ENCODE measurements at regions not wholly inside any gene's neighbourhood (a gene's known extent, or its start where the extent isn't known, plus 50 kb on each side); places are given as distances from the start of the nearest gene placed in this dataset.

DNA sequence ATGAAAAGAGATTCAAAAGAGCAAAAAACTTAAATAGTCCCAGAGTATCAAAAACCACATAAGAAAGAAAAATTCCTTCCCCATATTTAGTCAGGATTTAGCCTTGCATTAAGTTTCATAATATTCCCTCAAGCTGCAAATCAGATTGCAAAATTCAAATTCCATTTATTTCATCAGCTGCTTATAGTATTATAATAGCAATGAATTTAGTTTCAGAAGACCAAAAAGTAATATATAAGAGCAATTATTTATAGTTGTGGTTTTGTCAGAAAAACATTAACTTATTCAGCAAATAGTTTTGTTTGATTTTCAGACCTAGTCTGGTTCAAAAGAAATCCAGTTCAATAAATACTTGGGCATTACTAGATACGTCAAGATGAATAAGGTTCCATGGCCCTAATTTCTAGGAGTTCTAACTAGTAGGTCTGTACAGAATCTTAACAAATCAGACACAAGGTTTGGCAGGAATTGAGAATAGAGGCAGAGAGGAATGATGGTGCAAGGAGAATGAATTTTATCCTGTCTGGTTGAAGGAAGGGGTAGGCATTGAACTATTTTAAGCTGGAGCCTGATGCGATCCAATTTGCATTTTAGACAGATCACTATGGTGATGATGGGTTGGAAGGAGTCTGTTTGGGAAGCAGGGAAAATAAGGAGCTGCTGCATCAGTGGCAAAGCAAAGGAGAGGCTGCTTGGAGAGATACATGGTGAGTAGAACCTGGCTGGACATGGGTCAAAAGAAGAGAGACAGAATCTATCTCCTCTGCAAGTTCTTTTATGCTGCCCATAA, 163.9 kb upstream of the STXBP5 start:
- no peaks in the 10 kb centered on the region for H3K36me3 ChIP-seq
- intact Hi-C loops (cut with DNase I): loop anchor here in 1 of 4 donors (10.0 kb wide), 1 partner anchor 1694 kb away; no protein-coding TSS in a partner anchor
- TF ChIP-seq, protein P1, sequence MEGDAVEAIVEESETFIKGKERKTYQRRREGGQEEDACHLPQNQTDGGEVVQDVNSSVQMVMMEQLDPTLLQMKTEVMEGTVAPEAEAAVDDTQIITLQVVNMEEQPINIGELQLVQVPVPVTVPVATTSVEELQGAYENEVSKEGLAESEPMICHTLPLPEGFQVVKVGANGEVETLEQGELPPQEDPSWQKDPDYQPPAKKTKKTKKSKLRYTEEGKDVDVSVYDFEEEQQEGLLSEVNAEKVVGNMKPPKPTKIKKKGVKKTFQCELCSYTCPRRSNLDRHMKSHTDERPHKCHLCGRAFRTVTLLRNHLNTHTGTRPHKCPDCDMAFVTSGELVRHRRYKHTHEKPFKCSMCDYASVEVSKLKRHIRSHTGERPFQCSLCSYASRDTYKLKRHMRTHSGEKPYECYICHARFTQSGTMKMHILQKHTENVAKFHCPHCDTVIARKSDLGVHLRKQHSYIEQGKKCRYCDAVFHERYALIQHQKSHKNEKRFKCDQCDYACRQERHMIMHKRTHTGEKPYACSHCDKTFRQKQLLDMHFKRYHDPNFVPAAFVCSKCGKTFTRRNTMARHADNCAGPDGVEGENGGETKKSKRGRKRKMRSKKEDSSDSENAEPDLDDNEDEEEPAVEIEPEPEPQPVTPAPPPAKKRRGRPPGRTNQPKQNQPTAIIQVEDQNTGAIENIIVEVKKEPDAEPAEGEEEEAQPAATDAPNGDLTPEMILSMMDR (IDR thresholded peaks at IDR 0.05): no peak
- TF ChIP-seq POLR2A (IDR thresholded peaks at IDR 0.05) (no peak), EP300 (IDR thresholded peaks at IDR 0.05) (no peak)

DNA sequence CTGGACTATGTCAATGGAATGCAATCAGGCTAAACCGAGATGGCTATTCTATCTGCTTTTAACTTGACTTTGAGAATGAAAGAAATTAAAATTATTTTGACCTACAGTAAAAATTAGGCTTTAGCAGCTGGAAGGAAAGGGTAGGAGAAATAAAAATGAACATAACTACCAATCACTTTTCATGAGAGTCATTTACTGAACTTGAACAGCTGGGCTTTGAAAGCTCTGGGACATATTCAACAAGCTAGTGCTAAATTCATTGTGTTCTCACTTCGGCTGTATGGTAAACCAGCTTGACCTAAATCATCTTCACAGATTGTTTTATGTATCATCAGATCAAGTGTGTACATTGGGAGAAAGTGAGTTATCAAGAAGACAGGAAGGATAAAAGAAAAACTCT, 161.5 kb upstream of the STXBP5 start:
- H3K4me1 ChIP-seq (ENCODE audit: insufficient read depth): no peaks in the 10 kb centered on the region
- H3K4me3 ChIP-seq: no peak overlapping the region
- no peak for TF ChIP-seq EP300 (IDR thresholded peaks at IDR 0.05)
- no peak for TF ChIP-seq POLR2A (IDR thresholded peaks at IDR 0.05)
- TF ChIP-seq, protein P1 (IDR thresholded peaks at IDR 0.05): no peak
- intact Hi-C loops (cut with DNase I): loop anchor here in 1 of 4 donors (10.0 kb wide), 1 partner anchor 1692 kb away; no protein-coding TSS in a partner anchor
- H3K27me3 ChIP-seq: no peaks in the 10 kb centered on the region
- no peaks in the 10 kb centered on the region for H3K36me3 ChIP-seq
- 50 to 56% (median 52%) methylated on average over 2 of the region's 2 CpGs for WGBS, 3 donors
- H3K9me3 ChIP-seq: no peaks in the 10 kb centered on the region
- no peak for DNase-seq
- H3K27ac ChIP-seq: no peak overlapping the region

More for the DNA sequence above, 163.9 kb upstream of the STXBP5 start:
- H3K27ac ChIP-seq: no peak overlapping the region
- H3K4me3 ChIP-seq: no peak overlapping the region
- 76 to 87% (median 81%) methylated on average over 2 of the region's 2 CpGs for WGBS, 3 donors
- no peaks in the 10 kb centered on the region for H3K4me1 ChIP-seq (ENCODE audit: insufficient read depth)
- no peaks in the 10 kb centered on the region for H3K27me3 ChIP-seq
- DNase-seq: no peak
- no peaks in the 10 kb centered on the region for H3K9me3 ChIP-seq

DNA sequence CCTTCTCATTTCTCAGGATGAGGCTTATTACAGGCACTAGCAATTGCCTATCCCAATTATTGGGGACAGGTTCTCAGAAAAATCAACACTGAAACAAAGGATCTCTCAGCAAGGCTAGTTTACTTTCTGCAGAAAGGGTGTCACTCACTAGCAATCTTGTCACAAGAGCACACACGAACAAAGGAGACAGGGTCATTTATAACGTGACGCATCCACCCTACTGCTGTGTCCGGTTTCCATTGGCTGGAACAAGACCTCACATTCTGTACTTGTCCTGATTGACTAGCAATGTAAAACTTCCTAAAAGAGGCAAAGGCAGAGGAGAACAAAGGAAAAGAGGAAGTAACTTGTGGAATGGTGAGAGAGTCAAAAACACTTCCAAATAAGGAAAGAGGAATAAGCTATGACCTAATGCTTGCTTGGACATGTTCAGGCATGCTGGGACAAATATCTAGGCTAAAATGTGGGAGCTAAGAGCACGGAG, 160.2 kb upstream of the STXBP5 start:
- Histone ChIP-seq H3K4me1 (ENCODE audit: insufficient read depth) (no peaks in the 10 kb centered on the region), H3K27me3 (no peaks in the 10 kb centered on the region), H3K36me3 (no peaks in the 10 kb centered on the region), H3K27ac (no peak overlapping the region), H3K4me3 (no peak overlapping the region), H3K9me3 (no peaks in the 10 kb centered on the region)
- 89 to 92% (median 91%) methylated on average over 5 of the region's 5 CpGs for WGBS, 3 donors
- no peak for DNase-seq
- TF ChIP-seq, protein P1 (IDR thresholded peaks at IDR 0.05): no peak
- TF ChIP-seq EP300 (IDR thresholded peaks at IDR 0.05) (no peak), POLR2A (IDR thresholded peaks at IDR 0.05) (no peak)
- intact Hi-C loops (cut with DNase I): loop anchor here in 1 of 4 donors (10.0 kb wide), 1 partner anchor 1691 kb away; no protein-coding TSS in a partner anchor

DNA sequence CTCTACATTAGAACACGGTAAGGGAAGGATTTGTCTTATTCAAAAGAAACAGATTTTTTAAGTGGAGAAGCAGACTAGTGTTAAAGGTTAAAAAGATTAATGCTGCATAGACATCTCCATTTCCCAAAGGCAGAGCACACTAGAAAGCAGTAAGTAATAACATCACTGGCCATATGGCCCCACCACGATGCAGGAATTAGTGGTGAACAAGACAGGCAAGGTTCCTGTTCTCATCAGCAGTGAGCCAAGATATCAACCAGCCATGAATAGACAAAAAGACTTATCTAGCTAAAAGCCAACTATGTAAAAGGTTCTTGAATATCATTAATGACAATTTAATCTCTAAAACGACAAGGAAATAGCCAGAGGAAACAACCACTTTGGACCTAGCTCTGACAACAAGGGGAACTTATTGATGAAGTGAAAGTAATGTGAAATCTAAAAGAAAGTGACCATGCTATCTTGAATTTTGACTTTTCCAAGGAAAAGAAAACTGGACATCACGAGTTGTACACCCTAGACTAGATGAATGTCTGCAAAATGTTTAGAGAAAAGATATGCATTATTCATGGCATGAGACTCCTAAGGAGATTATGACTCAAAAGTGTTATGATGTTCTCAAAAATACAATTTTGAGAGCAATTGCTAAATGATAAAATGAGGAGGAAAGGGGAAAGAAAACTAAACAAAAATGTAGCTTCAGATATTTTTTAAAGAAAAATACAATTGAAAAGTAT, 157.9 kb upstream of the STXBP5 start:
- Histone ChIP-seq H3K27ac (no peak overlapping the region), H3K36me3 (no peaks in the 10 kb centered on the region), H3K4me3 (no peak overlapping the region), H3K27me3 (no peaks in the 10 kb centered on the region), H3K4me1 (ENCODE audit: insufficient read depth) (no peaks in the 10 kb centered on the region), H3K9me3 (no peaks in the 10 kb centered on the region)
- intact Hi-C loops (cut with DNase I): loop anchor here in 1 of 4 donors (10.0 kb wide), 1 partner anchor 1688 kb away; no protein-coding TSS in a partner anchor
- WGBS, 3 donors: 58 to 64% (median 63%) methylated on average over 4 of the region's 4 CpGs
- TF ChIP-seq EP300 (IDR thresholded peaks at IDR 0.05) (no peak), POLR2A (IDR thresholded peaks at IDR 0.05) (no peak)
- TF ChIP-seq, protein P1 (IDR thresholded peaks at IDR 0.05): no peak
- no peak for DNase-seq

Data from ovary (tissue), 7 donors.